ENCODE measurements at regions not wholly inside any gene's neighbourhood (a gene's known extent, or its start where the extent isn't known, plus 50 kb on each side); places are given as distances from the start of the nearest gene placed in this dataset.

- Histone ChIP-seq H3K79me2 (ENCODE audit: insufficient read depth, low read length) (peaks cover 1% of the 10 kb centered on the region; the same call in 1 of the 2 replicates), H4K5ac (ENCODE audit: insufficient read length, low read depth, low read length) (no peak overlapping the region), H3K18ac (ENCODE audit: insufficient read length, low read depth, low read length) (no peak overlapping the region), H3K23me2 (ENCODE audit: insufficient read length, low read depth, low read length, poor library complexity, severe bottlenecking) (no peaks in the 10 kb centered on the region), H2BK20ac (ENCODE audit: low read depth, low read length, poor library complexity, severe bottlenecking) (no peak overlapping the region), H3K56ac (ENCODE audit: insufficient read length, low read depth, low read length) (no peak overlapping the region), H3K27ac (ENCODE audit: insufficient read length, low read depth, low read length) (no peak overlapping the region), H2AFZ (ENCODE audit: low read length) (no peak overlapping the region), H3K4ac (ENCODE audit: low read depth, low read length) (no peak overlapping the region), H4K20me1 (ENCODE audit: control insufficient read depth, insufficient read depth, insufficient read length) (no peaks in the 10 kb centered on the region), H3K79me1 (ENCODE audit: insufficient read depth, low read depth, low read length, poor library complexity, severe bottlenecking) (no peaks in the 10 kb centered on the region), H3K9ac (ENCODE audit: extremely low read depth, insufficient read length, low read length) (no peak overlapping the region), H3K23ac (ENCODE audit: insufficient read length, low read depth, low read length) (no peak overlapping the region), H4K8ac (replicated peaks; ENCODE audit: insufficient read length, low read depth, low read length) (no peak overlapping the region), H4K91ac (ENCODE audit: insufficient read length, low read depth, low read length) (no peak overlapping the region), H2BK120ac (ENCODE audit: low read depth, low read length, poor library complexity, severe bottlenecking) (no peak overlapping the region), H2BK15ac (ENCODE audit: low read depth, low read length) (no peak overlapping the region), H2AK5ac (ENCODE audit: insufficient read length, low read length) (no peak overlapping the region), H2BK5ac (ENCODE audit: insufficient read length, low read length) (no peak overlapping the region), H3K4me2 (ENCODE audit: insufficient read depth, insufficient read length, low read length) (no peak overlapping the region), H3K4me1 (ENCODE audit: insufficient read depth, low read length) (peaks cover 10% of the 10 kb centered on the region), H3T11ph (ENCODE audit: low read length) (no peak overlapping the region), H3K9me3 (ENCODE audit: control insufficient read depth, low read depth, low read length) (no peaks in the 10 kb centered on the region), H3K27me3 (ENCODE audit: insufficient read depth, low read length) (no peaks in the 10 kb centered on the region), H3K14ac (ENCODE audit: insufficient read depth, low read length) (no peak overlapping the region), H2BK12ac (ENCODE audit: insufficient read length, low read depth, low read length) (no peak overlapping the region)
- Mint-ChIP-seq H3K4me1 (peaks cover 27 to 42% of the 10 kb centered on the region in 2 experiments), H3K27me3 (ENCODE audit: low read depth) (no peaks in the 10 kb centered on the region), H3K27ac (no peak overlapping the region), H3K4me3 (no peak overlapping the region), H3K9me3 (peaks cover 15 to 16% of the 10 kb centered on the region in 2 experiments), H3K36me3 (ENCODE audit: insufficient read depth in 1 of 3, low read depth in 3 of 3) (peaks cover 15 to 40% (median 16%) of the 10 kb centered on the region in 3 experiments)
- no peak for DNase-seq
- WGBS (ENCODE audit: extremely low coverage, insufficient read length, low lambda C conversion rate) = no CpG with 5 or more reads among the region's 2 CpGs
- no peak for TF ChIP-seq CTCF (conservative IDR thresholded peaks at IDR 0.05)
Observed at GRCh38 chr6:144665932-144666450, 380.9 kb downstream of the UTRN start.

Measured in H9 (cell line).